Hematopoietic multipotent progenitor cell treated with erythropoietin and hydrocortisone succinate and interleukin-3 and kit ligand, for 15 days (in vitro differentiated cells): ENCODE measurements at regions not wholly inside any gene's neighbourhood (a gene's known extent, or its start where the extent isn't known, plus 50 kb on each side); places are given as distances from the start of the nearest gene placed in this dataset.
"Not testable (repeated sequence)": the region's sequence is repeated elsewhere in the genome, so short reads cannot be mapped to it uniquely, and the experiment has no call there.

Experiments used
- DNase-seq: peaks from one replicate; pipeline ENCODE4 v3.0.0-alpha.2; 2015; ENCODE audit warnings: low spot score

- no peak for DNase-seq
Measured at GRCh38 chr12:25337916-25338315, 87.2 kb upstream of the KRAS start.

GRCh38 chr12:25332143-25332542 lies 81.4 kb upstream of the KRAS start:
- no peak for DNase-seq

- DNase-seq, result no peak
Measured at GRCh38 chr12:25328072-25328712, 77.5 kb upstream of the KRAS start.

- no peak for DNase-seq
Measured at GRCh38 chr12:25327321-25327720, 76.6 kb upstream of the KRAS start.

GRCh38 chr12:25326326-25326725 lies 75.6 kb upstream of the KRAS start:
- no peak for DNase-seq

GRCh38 chr12:25324861-25325260 lies 74.1 kb upstream of the KRAS start:
- DNase-seq, result no peak

GRCh38 chr12:25323581-25323982 lies 72.9 kb upstream of the KRAS start:
- DNase-seq, result no peak

- no peak for DNase-seq
Measured at GRCh38 chr12:25322918-25323531, 72.3 kb upstream of the KRAS start.

- no peak for DNase-seq
Measured at GRCh38 chr12:25322351-25322750, 71.6 kb upstream of the KRAS start.

- DNase-seq, result no peak
Measured at GRCh38 chr12:25321772-25322171, 71.0 kb upstream of the KRAS start.

- DNase-seq, result no peak
Measured at GRCh38 chr12:25320123-25321006, 69.6 kb upstream of the KRAS start.

GRCh38 chr12:25319233-25319984 lies 68.7 kb upstream of the KRAS start:
- no peak for DNase-seq

- DNase-seq, result no peak
Measured at GRCh38 chr12:25317553-25317952, 66.8 kb upstream of the KRAS start.

- no peak for DNase-seq
Measured at GRCh38 chr12:25315388-25315787, 64.7 kb upstream of the KRAS start.

GRCh38 chr12:25313266-25313990 lies 62.7 kb upstream of the KRAS start:
- DNase-seq, result not testable (repeated sequence)

- DNase-seq, result no peak
Measured at GRCh38 chr12:25311506-25311905, 60.8 kb upstream of the KRAS start.

- DNase-seq, result not testable (repeated sequence)
Measured at GRCh38 chr12:25310071-25310470, 59.3 kb upstream of the KRAS start.

- no peak for DNase-seq
Measured at GRCh38 chr12:25308756-25309155, 58.0 kb upstream of the KRAS start.

GRCh38 chr12:25307818-25308217 lies 57.1 kb upstream of the KRAS start:
- DNase-seq, result no peak

GRCh38 chr12:25301798-25302197 lies 51.1 kb upstream of the KRAS start:
- DNase-seq, result no peak
